SK-N-MC (cell line): ENCODE measurements at regions not wholly inside any gene's neighbourhood (a gene's known extent, or its start where the extent isn't known, plus 50 kb on each side); places are given as distances from the start of the nearest gene placed in this dataset.

Experiments
- EZH2 ChIP-seq: fragments of 200-600 bp; sonication (generic); IDR thresholded peaks from one replicate; pipeline ENCODE4 v1.6.1; 2017; ENCODE audit warnings: antibody characterized with exemption
- POLR2AphosphoS5 ChIP-seq: IDR thresholded peaks from 2 replicates; pipeline ENCODE4 v1.6.1; 2012; ENCODE audit warnings: mild to moderate bottlenecking, low read depth, low read length, borderline replicate concordance

DNA sequence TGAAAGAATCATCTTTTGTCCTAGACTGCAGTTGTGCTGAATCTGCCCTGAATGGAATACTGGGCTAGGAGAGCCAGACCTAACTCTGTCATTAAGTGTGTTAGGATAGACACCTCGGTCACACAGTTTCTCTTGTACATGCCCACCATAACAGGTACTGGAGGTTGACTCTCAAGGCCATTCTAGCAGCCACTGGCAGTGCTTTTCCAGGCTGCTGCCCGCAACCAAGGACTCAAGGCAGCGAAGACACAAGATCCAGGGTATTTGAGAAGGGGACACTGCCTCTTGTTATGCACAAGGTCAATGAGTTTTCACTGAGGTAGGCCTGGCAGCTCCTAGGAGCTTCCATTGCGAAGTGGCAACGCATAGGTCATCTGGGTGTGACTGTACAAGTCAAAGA is 70.6 kb upstream of the ZNF746 start:
- TF ChIP-seq POLR2AphosphoS5: no peak
- TF ChIP-seq EZH2: no peak
